BJ (cell line): ENCODE measurements at regions not wholly inside any gene's neighbourhood (a gene's known extent, or its start where the extent isn't known, plus 50 kb on each side); places are given as distances from the start of the nearest gene placed in this dataset.
A peak's percentile ranks its signal among the peaks of the same experiment; 100 is the strongest.

Source experiments
- CTCF ChIA-PET: fragments of 350-600 bp; formaldehyde crosslinking; extraction: SDS; loops from one replicate; lab custom pipeline; 2021; ENCODE audit warnings: antibody characterized with exemption, inconsistent platforms; lab: Yijun Ruan, JAX
- POLR2A ChIA-PET: fragments of 300-600 bp; sonication (Branson Sonifier 250); formaldehyde crosslinking; extraction: SDS; loops from one replicate; lab custom pipeline; 2021; ENCODE audit warnings: antibody characterized with exemption; lab: Charles Lee
- DNase-seq: peaks from one replicate; pipeline ENCODE4 v3.0.0-alpha.2; 2011; ENCODE audit warnings: low read depth
- H3K27me3 ChIP-seq: 2 replicates; pipeline ENCODE4 v1.6.0; 2011; ENCODE audit warnings: low read length; ENCODE audit not compliant: control insufficient read depth, insufficient read depth
- H3K36me3 ChIP-seq: 2 replicates; pipeline ENCODE4 v1.5.1; 2011; ENCODE audit warnings: low read length; ENCODE audit not compliant: control insufficient read depth, insufficient read depth
- H3K4me3 ChIP-seq: 2 replicates; pipeline ENCODE4 v1.5.1; 2011; ENCODE audit warnings: low read depth, mild to moderate bottlenecking, control low read depth, low read length
- CTCF ChIP-seq: IDR thresholded peaks from 2 replicates; pipeline ENCODE4 v1.5.1; 2011; ENCODE audit warnings: low read depth, mild to moderate bottlenecking, control low read depth, inconsistent platforms, low read length, moderate library complexity; ENCODE audit not compliant: insufficient read depth

GRCh38 chr12:84756961-84757360 lies 155.6 kb downstream of the SLC6A15 start:
- H3K36me3 ChIP-seq = no peaks in the 10 kb centered on the region
- no peak for TF ChIP-seq CTCF
- DNase-seq = peak; percentile 60
- H3K4me3 ChIP-seq = no peak overlapping the region
- POLR2A ChIA-PET = no interaction called here
- no peaks in the 10 kb centered on the region for H3K27me3 ChIP-seq
- CTCF ChIA-PET = no interaction called here

- POLR2A ChIA-PET = no interaction called here
- H3K4me3 ChIP-seq = no peak overlapping the region
- no peak for TF ChIP-seq CTCF
- H3K36me3 ChIP-seq = no peaks in the 10 kb centered on the region
- no peak for DNase-seq
- CTCF ChIA-PET = no interaction called here
- H3K27me3 ChIP-seq = no peaks in the 10 kb centered on the region
Observed at GRCh38 chr12:84745127-84745526, 167.5 kb downstream of the SLC6A15 start.

- H3K4me3 ChIP-seq = no peak overlapping the region
- ChIA-PET POLR2A (no interaction called here), CTCF (no interaction called here)
- no peak for TF ChIP-seq CTCF
- peak; percentile 29 for DNase-seq
- no peaks in the 10 kb centered on the region for H3K36me3 ChIP-seq
- no peaks in the 10 kb centered on the region for H3K27me3 ChIP-seq
Observed at GRCh38 chr12:84741692-84742091, 170.9 kb downstream of the SLC6A15 start.

GRCh38 chr12:84741031-84741430 lies 171.6 kb downstream of the SLC6A15 start:
- no peak for TF ChIP-seq CTCF
- no peak for DNase-seq
- Histone ChIP-seq H3K4me3 (no peak overlapping the region), H3K27me3 (no peaks in the 10 kb centered on the region), H3K36me3 (no peaks in the 10 kb centered on the region)
- POLR2A ChIA-PET = no interaction called here
- CTCF ChIA-PET = interaction anchor here (0.6 kb wide), 1 partner anchor 233 kb away, joined by 3 read pairs; no protein-coding TSS in a partner anchor

GRCh38 chr12:84740602-84741001 lies 172.0 kb downstream of the SLC6A15 start:
- TF ChIP-seq CTCF = no peak
- no peak overlapping the region for H3K4me3 ChIP-seq
- no peaks in the 10 kb centered on the region for H3K36me3 ChIP-seq
- DNase-seq = no peak
- no peaks in the 10 kb centered on the region for H3K27me3 ChIP-seq
- ChIA-PET CTCF (interaction anchor here (0.6 to 0.7 kb wide), 2 partner anchors 233 to 1596 kb away, joined by 3 read pairs; no protein-coding TSS in a partner anchor), POLR2A (no interaction called here)
